HUES64 (cell line): ENCODE measurements at regions not wholly inside any gene's neighbourhood (a gene's known extent, or its start where the extent isn't known, plus 50 kb on each side); places are given as distances from the start of the nearest gene placed in this dataset.
"Not testable (repeated sequence)": the region's sequence is repeated elsewhere in the genome, so short reads cannot be mapped to it uniquely, and the experiment has no call there.

Source experiments
- H3K27ac ChIP-seq: 2 replicates; pipeline ENCODE4 v1.7.0; 2013; ENCODE audit warnings: low read depth, low read length, inconsistent platforms
- H3K27me3 ChIP-seq: 2 replicates; pipeline ENCODE4 v1.6.1; 2013; ENCODE audit warnings: mild to moderate bottlenecking, low read length; ENCODE audit not compliant: insufficient read depth
- H3K36me3 ChIP-seq: 2 replicates; pipeline ENCODE4 v1.6.1; 2013; ENCODE audit warnings: mild to moderate bottlenecking, low read length; ENCODE audit not compliant: insufficient read depth
- H3K4me1 ChIP-seq: 2 replicates; pipeline ENCODE4 v1.6.1; 2013; ENCODE audit warnings: mild to moderate bottlenecking, low read length, moderate library complexity; ENCODE audit not compliant: insufficient read depth
- H3K4me3 ChIP-seq: 2 replicates; pipeline ENCODE4 v1.5.1; 2013; ENCODE audit warnings: mild to moderate bottlenecking, low read length, moderate library complexity
- H3K9ac ChIP-seq: 2 replicates; pipeline ENCODE4 v1.6.1; 2013; ENCODE audit warnings: mild to moderate bottlenecking, low read depth, low read length
- H3K9me3 ChIP-seq: 2 replicates; pipeline ENCODE4 v1.6.1; 2013; ENCODE audit warnings: low read depth, low read length; ENCODE audit not compliant: insufficient read depth
- WGBS: fragments of 150-250, 120-280 bp; methylation state at CpG from one replicate; pipeline ENCODE4 v1.1.7; 2013; ENCODE audit warnings: missing lambda C conversion rate; 5-methylcytosine and 5-hydroxymethylcytosine counted together

DNA sequence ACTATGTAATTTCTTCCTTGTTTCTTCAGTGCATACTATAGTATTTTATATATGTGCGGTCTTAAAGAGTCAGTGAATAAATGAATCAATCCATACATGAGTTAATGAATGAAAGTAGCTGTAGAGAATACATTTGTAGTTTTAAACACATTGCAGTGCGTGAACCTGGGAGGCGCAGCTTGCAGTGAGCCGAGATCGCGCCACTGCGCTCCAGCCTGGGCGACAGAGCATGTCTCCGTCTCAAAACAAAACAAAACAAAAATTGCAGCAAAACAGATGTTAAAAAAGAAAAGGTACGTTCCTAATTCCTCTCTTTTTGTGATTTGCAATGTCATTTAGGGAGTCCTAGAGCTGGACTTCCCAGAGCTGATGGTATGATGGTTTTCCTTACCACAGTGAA is 1144.8 kb upstream of the FANCL start:
- H3K4me3 ChIP-seq = no peak overlapping the region
- WGBS = 94% methylated on average over 9 of the region's 10 CpGs
- no peaks in the 10 kb centered on the region for H3K9me3 ChIP-seq
- H3K9ac ChIP-seq = no peak overlapping the region
- no peaks in the 10 kb centered on the region for H3K27me3 ChIP-seq
- no peaks in the 10 kb centered on the region for H3K36me3 ChIP-seq
- H3K4me1 ChIP-seq = no peaks in the 10 kb centered on the region
- no peak overlapping the region for H3K27ac ChIP-seq

DNA sequence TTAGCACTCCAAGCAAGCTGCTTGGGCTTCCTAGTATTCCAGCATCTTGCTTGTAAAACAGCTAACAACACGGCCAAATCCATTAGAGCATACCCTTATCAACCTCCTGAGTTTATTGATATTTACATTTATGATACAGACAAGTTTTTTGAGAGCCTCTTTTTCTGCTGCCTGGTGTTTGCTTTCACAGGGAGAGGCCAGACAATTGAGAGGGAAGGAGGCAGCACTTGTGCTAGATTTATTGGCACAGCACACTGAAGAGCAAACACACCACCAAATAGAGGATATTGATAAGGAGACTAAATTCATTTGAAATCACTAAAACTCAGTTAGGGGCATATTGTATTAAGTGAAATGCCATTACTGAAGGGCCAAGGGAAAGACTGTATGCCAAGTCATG is 1142.3 kb upstream of the FANCL start:
- H3K4me1 ChIP-seq = no peaks in the 10 kb centered on the region
- no peak overlapping the region for H3K9ac ChIP-seq
- no peak overlapping the region for H3K27ac ChIP-seq
- no peaks in the 10 kb centered on the region for H3K9me3 ChIP-seq
- WGBS = 89% methylated on average over 1 of the region's 1 CpG
- no peaks in the 10 kb centered on the region for H3K27me3 ChIP-seq
- no peak overlapping the region for H3K4me3 ChIP-seq
- H3K36me3 ChIP-seq = no peaks in the 10 kb centered on the region

DNA sequence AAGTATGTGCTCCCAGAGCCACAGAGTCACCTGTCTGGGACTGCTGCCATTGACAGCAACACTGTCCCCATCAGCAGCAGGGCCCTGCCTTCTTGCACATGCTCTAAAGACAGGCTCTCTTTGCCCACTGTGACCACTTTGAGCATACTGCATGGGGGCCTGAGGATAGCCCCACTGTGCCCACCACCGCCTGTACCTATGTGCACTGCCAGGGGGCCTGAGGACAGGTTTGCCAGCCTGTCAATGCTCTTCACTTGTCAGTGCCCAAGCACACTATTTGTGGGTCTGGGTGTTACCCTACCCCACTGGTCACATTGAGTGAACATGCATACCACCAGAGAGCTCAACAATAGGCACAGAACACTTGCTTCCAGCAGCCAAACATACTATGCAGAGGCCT is 1137.0 kb upstream of the FANCL start:
- no peaks in the 10 kb centered on the region for H3K36me3 ChIP-seq
- H3K27ac ChIP-seq = no peak overlapping the region
- H3K9me3 ChIP-seq = no peaks in the 10 kb centered on the region
- no peaks in the 10 kb centered on the region for H3K27me3 ChIP-seq
- no peak overlapping the region for H3K4me3 ChIP-seq
- H3K9ac ChIP-seq = no peak overlapping the region
- WGBS = 98% methylated on average over 1 of the region's 1 CpG
- peaks cover 1% of the 10 kb centered on the region; the same call in 1 of the 2 replicates for H3K4me1 ChIP-seq

DNA sequence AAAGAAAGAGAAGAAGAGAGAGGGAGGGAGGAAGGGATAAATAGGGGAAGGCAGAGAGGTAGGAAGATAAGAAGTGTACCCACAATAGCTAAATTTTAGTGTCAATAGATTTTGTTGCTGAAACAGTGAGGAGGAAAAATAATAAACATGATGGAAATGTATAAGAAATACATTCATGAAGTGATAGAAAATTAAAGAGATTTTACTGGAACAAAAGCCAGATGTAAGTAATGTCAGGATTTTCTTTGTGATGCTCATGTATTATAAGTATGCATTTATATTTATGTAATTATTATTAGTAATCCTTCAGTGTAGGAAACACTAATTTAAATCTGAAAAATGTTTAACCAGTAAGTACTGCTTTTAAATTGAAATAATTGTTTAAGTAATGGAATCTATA is 1125.2 kb upstream of the FANCL start:
- no peak overlapping the region for H3K9ac ChIP-seq
- 0 out of 2 replicates have a peak, but pooled peaks cover 2% of the 10 kb centered on the region for H3K9me3 ChIP-seq
- H3K4me1 ChIP-seq = no peaks in the 10 kb centered on the region
- no peaks in the 10 kb centered on the region for H3K36me3 ChIP-seq
- H3K27me3 ChIP-seq = no peaks in the 10 kb centered on the region
- H3K4me3 ChIP-seq = no peak overlapping the region
- H3K27ac ChIP-seq = no peak overlapping the region

DNA sequence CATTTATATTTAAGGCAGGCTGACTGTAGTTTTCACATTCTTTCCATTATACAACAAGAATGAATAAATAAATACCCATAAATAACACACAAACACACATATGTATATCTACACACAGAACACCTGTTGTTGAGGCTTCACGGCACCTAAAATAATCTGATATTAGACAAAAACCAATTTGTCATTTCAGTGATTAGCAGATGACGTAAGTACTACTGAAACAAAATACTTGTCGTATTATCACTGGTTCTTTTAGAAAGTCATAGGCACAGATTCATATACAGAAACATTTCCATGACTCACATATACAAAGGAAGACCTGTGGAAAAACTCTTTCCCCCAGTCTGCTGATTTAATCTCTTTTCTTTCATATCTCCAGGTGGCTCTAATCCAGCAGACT is 1113.4 kb upstream of the FANCL start:
- H3K27me3 ChIP-seq = no peaks in the 10 kb centered on the region
- H3K4me3 ChIP-seq = no peak overlapping the region
- H3K9ac ChIP-seq = no peak overlapping the region
- no peaks in the 10 kb centered on the region for H3K9me3 ChIP-seq
- H3K4me1 ChIP-seq = no peaks in the 10 kb centered on the region
- no peak overlapping the region for H3K27ac ChIP-seq
- WGBS = 97% methylated on average over 3 of the region's 3 CpGs
- H3K36me3 ChIP-seq = no peaks in the 10 kb centered on the region

DNA sequence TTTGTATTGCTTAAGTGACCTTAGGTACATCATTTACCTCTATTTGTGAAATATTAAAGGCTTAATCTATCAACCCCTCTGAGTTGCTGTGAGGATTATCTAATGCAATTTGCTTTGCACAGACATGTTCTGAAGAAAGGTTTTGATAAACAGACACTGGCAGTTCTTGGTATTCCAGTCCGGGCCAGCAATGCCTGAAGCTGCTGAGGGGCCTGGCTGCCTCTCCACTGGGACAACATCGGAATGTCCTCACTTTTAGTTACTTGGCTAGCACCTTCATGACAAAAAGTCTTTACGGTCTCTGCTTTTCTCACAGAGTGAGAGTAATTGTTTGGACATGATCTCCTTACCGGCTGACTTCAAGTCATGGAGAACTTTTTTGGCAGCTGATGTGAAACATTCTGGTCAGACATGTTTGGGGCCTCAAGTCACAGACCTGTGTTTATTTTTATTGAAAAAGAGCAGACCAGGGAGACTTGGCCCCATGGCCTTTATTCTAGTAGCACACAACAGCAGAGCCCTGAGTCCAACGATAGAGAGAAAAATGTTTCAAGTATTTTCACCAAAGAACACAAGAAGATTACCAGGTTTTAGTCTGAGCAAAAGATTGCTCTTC is 1112.3 kb upstream of the FANCL start:
- H3K27me3 ChIP-seq = no peaks in the 10 kb centered on the region
- H3K27ac ChIP-seq = no peak overlapping the region
- no peaks in the 10 kb centered on the region for H3K4me1 ChIP-seq
- WGBS = 87% methylated on average over 5 of the region's 5 CpGs
- no peaks in the 10 kb centered on the region for H3K9me3 ChIP-seq
- H3K4me3 ChIP-seq = no peak overlapping the region
- no peak overlapping the region for H3K9ac ChIP-seq
- H3K36me3 ChIP-seq = no peaks in the 10 kb centered on the region

DNA sequence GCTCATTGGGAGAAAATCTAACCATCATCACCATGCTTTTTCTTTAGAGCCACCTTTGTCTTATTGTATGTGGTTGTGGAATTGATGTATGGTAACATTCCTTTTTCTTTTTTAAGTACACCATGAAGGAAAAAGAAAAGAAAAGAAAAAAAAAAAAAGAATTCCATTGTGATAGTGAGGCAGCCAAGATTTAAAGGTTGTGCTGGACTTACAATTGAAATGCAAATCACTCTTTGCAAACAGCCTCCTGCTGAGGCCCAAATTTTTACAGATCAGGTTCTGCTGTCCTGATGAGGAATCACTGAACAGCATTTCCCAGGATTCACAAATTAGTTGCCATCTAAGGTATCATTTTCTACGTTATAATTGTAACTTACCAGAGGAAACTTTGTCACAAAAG is 1101.0 kb upstream of the FANCL start:
- Histone ChIP-seq H3K9ac (no peak overlapping the region), H3K27ac (peak overlapping the region; percentile 50), H3K4me3 (no peak overlapping the region), H3K4me1 (peaks cover 21% of the 10 kb centered on the region), H3K36me3 (no peaks in the 10 kb centered on the region), H3K9me3 (no peaks in the 10 kb centered on the region), H3K27me3 (no peaks in the 10 kb centered on the region)
- 42% methylated on average over 1 of the region's 1 CpG for WGBS

DNA sequence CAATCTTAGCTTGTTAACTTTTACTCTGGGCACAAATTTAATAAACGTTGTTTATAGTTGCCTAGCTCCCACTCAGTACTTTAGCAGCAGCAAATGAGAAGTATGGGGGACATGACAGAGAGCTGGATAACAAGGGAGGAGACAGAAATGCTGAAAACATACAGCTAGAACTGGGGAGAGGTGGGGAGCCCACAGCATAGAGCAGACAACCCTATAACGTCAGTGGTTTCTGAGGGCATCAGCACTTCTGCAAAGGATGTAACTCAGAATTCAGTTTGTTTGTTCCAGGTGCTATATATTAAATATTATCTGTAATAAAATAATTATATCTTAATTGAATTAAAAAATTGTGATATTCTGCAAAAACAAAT is 1098.7 kb upstream of the FANCL start:
- Histone ChIP-seq H3K9me3 (no peaks in the 10 kb centered on the region), H3K4me3 (no peak overlapping the region), H3K4me1 (peaks cover 21% of the 10 kb centered on the region), H3K9ac (no peak overlapping the region), H3K27me3 (no peaks in the 10 kb centered on the region), H3K27ac (no peak overlapping the region), H3K36me3 (no peaks in the 10 kb centered on the region)
- WGBS = 91% methylated on average over 2 of the region's 2 CpGs

DNA sequence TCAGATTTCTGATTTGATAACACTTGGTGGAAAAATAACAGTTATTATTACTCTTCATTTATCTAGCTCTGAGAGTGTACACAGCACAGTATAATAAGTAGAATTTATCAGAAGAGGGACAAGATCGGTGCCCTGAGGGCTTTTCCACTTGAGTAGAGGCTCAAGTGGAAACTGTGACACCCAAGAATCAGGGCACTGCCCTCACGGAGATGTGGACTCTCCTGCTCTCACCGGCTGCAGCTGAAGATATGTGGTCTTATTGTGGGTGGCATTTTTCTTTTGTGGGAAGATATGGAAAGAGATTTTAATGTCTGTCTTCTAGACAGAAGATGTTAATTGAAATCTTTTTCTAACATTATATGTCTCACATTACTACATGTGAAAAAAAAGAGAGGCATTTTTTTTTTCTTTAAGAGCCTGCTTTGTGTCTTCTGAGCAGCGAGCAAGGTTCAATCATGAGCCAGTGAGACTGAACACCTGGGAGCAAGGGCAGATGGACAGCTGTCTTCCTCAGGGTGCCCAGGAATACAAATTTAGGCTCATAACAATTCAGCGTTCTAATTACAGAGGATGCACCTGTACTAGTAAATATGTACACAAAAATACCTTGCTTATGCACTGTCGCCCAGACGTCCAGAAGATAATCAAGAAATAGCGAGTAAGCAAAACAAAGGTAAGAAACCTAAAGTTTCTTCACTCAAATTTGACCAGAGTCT is 1098.2 kb upstream of the FANCL start:
- peaks cover 21% of the 10 kb centered on the region for H3K4me1 ChIP-seq
- no peaks in the 10 kb centered on the region for H3K9me3 ChIP-seq
- H3K9ac ChIP-seq = no peak overlapping the region
- H3K27ac ChIP-seq = no peak overlapping the region
- WGBS = 82% methylated on average over 8 of the region's 8 CpGs
- no peaks in the 10 kb centered on the region for H3K27me3 ChIP-seq
- no peaks in the 10 kb centered on the region for H3K36me3 ChIP-seq
- no peak overlapping the region for H3K4me3 ChIP-seq

DNA sequence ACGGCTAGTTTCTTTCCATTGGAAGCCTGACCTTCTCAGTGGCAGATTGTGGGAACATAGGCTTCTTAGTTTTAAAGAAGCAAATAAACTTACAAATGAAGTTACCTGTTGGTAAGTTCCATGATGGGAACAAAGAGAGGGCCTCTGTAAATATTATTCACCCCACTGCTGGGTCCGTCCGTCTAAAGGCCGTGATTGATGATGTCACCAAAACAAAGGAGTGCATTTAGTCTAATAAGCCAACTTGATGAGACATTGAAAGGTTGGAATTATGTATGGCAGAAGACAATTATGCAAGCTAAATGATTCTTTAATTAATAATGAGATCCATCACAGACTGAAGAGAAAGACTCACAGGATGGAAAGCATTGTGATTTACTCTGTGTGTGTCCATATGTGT is 1091.9 kb upstream of the FANCL start:
- Histone ChIP-seq H3K36me3 (no peaks in the 10 kb centered on the region), H3K9ac (no peak overlapping the region), H3K27ac (no peak overlapping the region), H3K27me3 (no peaks in the 10 kb centered on the region), H3K4me3 (no peak overlapping the region), H3K9me3 (no peaks in the 10 kb centered on the region), H3K4me1 (no peaks in the 10 kb centered on the region)
- 87% methylated on average over 4 of the region's 4 CpGs for WGBS

DNA sequence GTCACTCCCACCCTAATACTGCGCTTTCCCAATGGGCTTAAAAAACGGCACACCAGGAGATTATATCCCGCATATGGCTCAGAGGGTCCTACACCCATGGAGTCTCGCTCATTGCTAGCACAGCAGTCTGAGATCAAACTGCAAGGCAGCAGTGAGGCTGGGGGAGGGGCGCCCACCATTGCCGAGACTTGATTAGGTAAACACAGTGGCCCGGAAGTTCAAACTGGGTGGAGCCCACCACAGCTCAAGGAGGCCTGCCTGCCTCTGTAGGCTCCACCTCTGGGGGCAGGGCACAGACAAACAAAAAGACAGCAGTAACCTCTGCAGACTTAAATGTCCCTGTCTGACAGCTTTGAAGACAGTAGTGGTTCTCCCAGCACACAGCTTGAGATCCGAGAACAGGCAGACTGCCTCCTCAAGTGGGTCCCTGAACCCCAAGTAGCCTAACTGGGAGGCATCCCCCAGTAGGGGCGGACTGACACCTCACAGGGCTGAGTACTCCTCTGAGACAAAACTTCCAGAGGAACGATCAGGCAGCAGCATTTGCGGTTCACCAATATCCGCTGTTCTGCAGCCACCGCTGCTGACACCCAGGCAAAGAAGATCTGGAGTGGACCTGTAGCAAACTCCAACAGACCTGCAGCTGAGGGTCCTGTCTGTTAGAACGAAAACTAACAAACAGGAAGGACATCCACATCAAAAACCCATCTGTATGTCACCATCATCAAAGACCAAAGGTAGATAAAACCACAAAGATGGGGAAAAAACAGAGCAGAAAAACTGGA is 1085.6 kb upstream of the FANCL start:
- H3K4me1 ChIP-seq, H3K9me3 ChIP-seq, H3K27me3 ChIP-seq, H3K4me3 ChIP-seq, H3K27ac ChIP-seq, H3K36me3 ChIP-seq, H3K9ac ChIP-seq: not testable (repeated sequence)
- 86% methylated on average over 14 of the region's 14 CpGs for WGBS
